A549 (cell line): ENCODE measurements at regions not wholly inside any gene's neighbourhood (a gene's known extent, or its start where the extent isn't known, plus 50 kb on each side); places are given as distances from the start of the nearest gene placed in this dataset.

Experiments
- CBX8 ChIP-seq: fragments of 200-600 bp; sonication (generic); IDR thresholded peaks from 2 replicates; pipeline ENCODE4 v1.6.1; 2016
- CHD2 ChIP-seq: fragments of 150-350 bp; IDR thresholded peaks from 2 replicates; pipeline ENCODE4 v1.6.1; 2014; ENCODE audit warnings: low read length; ENCODE audit not compliant: partially characterized antibody
- CTCF ChIP-seq: fragments of >200 bp; sonication (Bioruptor Twin); formaldehyde crosslinking; IDR thresholded peaks from 3 replicates; pipeline ENCODE4 v1.5.1; 2016
- EP300 ChIP-seq, 2 experiments: fragments of >200 bp; sonication (Bioruptor Twin); formaldehyde crosslinking; IDR thresholded peaks; 2 replicates in 1 of 2; 3 replicates in 1 of 2; pipeline ENCODE4 v1.6.1; 2016 to 2017
- HOXB5 ChIP-seq: fragments of 250-450 bp; sonication (Bioruptor Pico); IDR thresholded peaks from 2 replicates; pipeline ENCODE4 v1.5.0; 2020; ENCODE audit warnings: mild to moderate bottlenecking, moderate library complexity
- JUN ChIP-seq, 2 experiments: fragments of >200 bp; sonication (Bioruptor Twin); formaldehyde crosslinking; IDR thresholded peaks; 2 replicates in 1 of 2; 3 replicates in 1 of 2; pipeline ENCODE4 v1.6.1; 2016 to 2017
- MAX ChIP-seq: IDR thresholded peaks from 2 replicates; pipeline ENCODE4 v1.6.1; 2012
- POLR2A ChIP-seq: IDR thresholded peaks from 2 replicates; pipeline ENCODE4 v1.6.1; 2012; ENCODE audit warnings: mild to moderate bottlenecking, low read length
- RFX5 ChIP-seq: fragments of 450-650 bp; IDR thresholded peaks from 2 replicates; pipeline ENCODE4 v1.7.1; 2014; ENCODE audit warnings: antibody characterized with exemption, mild to moderate bottlenecking, moderate library complexity

- TF ChIP-seq CTCF (no peak), EP300 (IDR thresholded peaks at IDR 0.05) (no peak), MAX (no peak), POLR2A (no peak), JUN (IDR thresholded peaks at IDR 0.05) (no peak), CHD2 (no peak), RFX5 (no peak), CBX8 (no peak), HOXB5 (CRISPR knock-in tag) (no peak)
Measured at GRCh38 chr21:16865632-16866031, 647.2 kb upstream of the CXADR start.
